Activated CD4-positive, alpha-beta T cell treated with anti-CD3 and anti-CD28 coated beads for 36 hours (primary cell): ENCODE measurements at regions not wholly inside any gene's neighbourhood (a gene's known extent, or its start where the extent isn't known, plus 50 kb on each side); places are given as distances from the start of the nearest gene placed in this dataset.
A peak's percentile ranks its signal among the peaks of the same experiment; 100 is the strongest.

Source experiments
- ATAC-seq: fragments of 200-7000 bp; cut with Tn5 transposase; one replicate; pipeline ENCODE4 v1.10.0; 2021; ENCODE audit warnings: mild to moderate bottlenecking, moderate library complexity
- CTCF ChIA-PET: fragments of 350-600 bp; sonication (Branson Sonifier 250); formaldehyde crosslinking; loops from one replicate; lab custom pipeline; 2021; ENCODE audit warnings: antibody characterized with exemption; lab: Charles Lee
- POLR2A ChIA-PET: fragments of 350-600 bp; sonication (Branson Sonifier 250); formaldehyde crosslinking; loops from one replicate; lab custom pipeline; 2021; ENCODE audit warnings: antibody characterized with exemption, inconsistent platforms; lab: Charles Lee
- DNase-seq: peaks from one replicate; pipeline ENCODE4 v3.0.0-alpha.2; 2020
- H3K27ac Mint-ChIP-seq: one replicate; pipeline ENCODE4 v1.8.0; 2021; ENCODE audit warnings: mixed read lengths
- H3K27me3 Mint-ChIP-seq: one replicate; pipeline ENCODE4 v1.8.0; 2021; ENCODE audit warnings: mixed read lengths
- H3K36me3 Mint-ChIP-seq: one replicate; pipeline ENCODE4 v1.8.0; 2021; ENCODE audit warnings: low read depth, mixed read lengths
- H3K4me1 Mint-ChIP-seq: one replicate; pipeline ENCODE4 v1.8.0; 2021; ENCODE audit warnings: mixed read lengths
- H3K4me3 Mint-ChIP-seq: one replicate; pipeline ENCODE4 v1.8.0; 2021; ENCODE audit warnings: mild to moderate bottlenecking, moderate library complexity, mixed read lengths
- H3K9me3 Mint-ChIP-seq: one replicate; pipeline ENCODE4 v1.8.0; 2021; ENCODE audit warnings: low read depth, mixed read lengths
- intact Hi-C, 2 experiments: fragments of 100-400 bp; cut with DNase I in 1 of 2; cut with micrococcal nuclease in 1 of 2; formaldehyde crosslinking; loops; one replicate each; pipeline versions ENCODE4 v1.14.2 to v1.15.1; 2022 to 2024; cut with DNase I, micrococcal nuclease

DNA sequence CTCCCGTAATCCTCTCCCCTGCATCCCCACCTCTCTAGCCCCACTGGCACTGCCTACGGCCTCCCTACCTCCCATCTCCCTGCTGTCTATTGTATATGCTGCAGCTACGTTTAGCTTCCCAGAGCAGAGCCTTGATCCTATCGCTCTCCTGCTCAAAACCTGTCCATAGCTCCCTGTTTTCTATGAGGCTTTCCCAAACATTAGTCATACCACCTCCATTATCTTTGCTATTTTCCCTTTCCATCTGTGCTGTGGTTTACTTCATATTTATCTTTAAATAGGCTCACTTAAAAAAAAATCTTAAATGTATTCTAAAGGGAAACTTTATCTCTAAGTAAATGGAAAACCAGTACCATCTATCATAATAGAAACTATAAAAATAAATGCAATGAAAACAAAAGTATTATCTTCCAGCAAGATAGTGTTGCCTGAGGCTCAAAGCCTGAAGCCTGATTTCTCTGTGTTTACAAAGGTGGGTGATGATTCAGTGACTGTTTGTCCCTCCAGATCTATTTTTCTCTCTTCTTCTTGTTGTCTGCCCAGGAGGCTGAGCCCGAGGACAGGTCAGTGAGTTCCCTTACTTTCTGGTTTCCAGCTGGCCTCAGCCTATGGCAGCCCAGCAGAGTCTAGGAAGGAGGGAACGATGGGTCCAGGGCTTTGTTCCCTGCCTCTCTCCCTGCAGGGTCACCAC is 397.1 kb upstream of the CFAP20DC start:
- Mint-ChIP-seq H3K27ac (no peak overlapping the region), H3K9me3 (peaks cover 3% of the 10 kb centered on the region), H3K36me3 (peaks cover 4% of the 10 kb centered on the region), H3K27me3 (no peaks in the 10 kb centered on the region), H3K4me1 (peaks cover 84% of the 10 kb centered on the region), H3K4me3 (no peak overlapping the region)
- ATAC-seq (no peak), DNase-seq (no peak)
- CTCF ChIA-PET = no interaction called here
- intact Hi-C loops = no loop called here
- POLR2A ChIA-PET = no interaction called here

DNA sequence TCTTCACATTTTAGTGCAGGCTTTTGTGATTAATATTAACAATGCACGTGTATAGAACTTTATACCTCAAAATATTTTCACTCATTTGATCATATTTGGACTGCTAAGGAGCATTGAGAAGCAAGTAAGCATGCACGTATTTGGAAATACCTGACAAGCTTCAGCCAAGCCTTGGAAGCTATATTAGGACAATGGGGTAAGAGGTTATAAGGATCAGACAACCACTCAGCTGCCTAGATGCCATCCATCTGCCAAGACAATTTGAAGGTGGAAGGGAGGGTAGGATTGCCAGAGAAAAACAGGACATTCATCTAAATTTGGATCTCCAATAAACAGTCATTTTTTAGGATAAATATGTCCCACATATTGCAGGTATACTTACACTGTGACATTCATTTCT is 394.9 kb upstream of the CFAP20DC start:
- ChIA-PET POLR2A (interaction anchor here (0.8 to 2.4 kb wide), 2 partner anchors 12 to 17 kb away, joined by 7 read pairs; no protein-coding TSS in a partner anchor), CTCF (interaction anchor here (0.7 to 1.6 kb wide), 7 partner anchors 8 to 469 kb away, joined by 3 to 4 read pairs (median 3); no protein-coding TSS in a partner anchor)
- no peak for ATAC-seq
- no peak for DNase-seq
- Mint-ChIP-seq H3K4me1 (peaks cover 62% of the 10 kb centered on the region), H3K27ac (peak overlapping the region; percentile 93), H3K27me3 (no peaks in the 10 kb centered on the region), H3K4me3 (no peak overlapping the region), H3K36me3 (peaks cover 4% of the 10 kb centered on the region), H3K9me3 (peaks cover 3% of the 10 kb centered on the region)
- intact Hi-C loops = loop anchor here (1.0 kb wide), 2 partner anchors 17 to 58 kb away; no protein-coding TSS in a partner anchor

DNA sequence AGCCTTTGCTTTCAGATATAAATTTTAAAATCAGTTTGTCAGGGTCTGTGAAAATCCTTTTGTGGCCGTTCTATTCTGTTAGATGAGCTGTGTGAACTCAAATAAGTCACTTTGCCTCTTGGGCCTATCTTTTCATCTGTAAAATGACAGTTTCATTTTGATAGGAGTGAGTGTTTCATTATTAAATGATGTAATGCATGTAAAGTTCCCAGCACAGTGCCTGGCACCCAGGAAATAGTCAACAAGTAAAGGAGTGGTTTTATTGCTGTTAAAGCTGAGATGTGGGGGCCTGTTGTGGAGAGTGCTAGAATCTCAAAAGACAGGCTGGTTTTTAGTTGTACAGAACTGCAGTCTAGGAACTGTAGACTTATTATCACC is 394.5 kb upstream of the CFAP20DC start:
- POLR2A ChIA-PET = interaction anchor here (0.8 to 2.4 kb wide), 2 partner anchors 13 to 17 kb away, joined by 7 read pairs; no protein-coding TSS in a partner anchor
- CTCF ChIA-PET = interaction anchor here (0.7 to 1.6 kb wide), 6 partner anchors 8 to 233 kb away, joined by 3 to 4 read pairs (median 3); no protein-coding TSS in a partner anchor
- peak overlapping the region; percentile 55 for H3K4me3 Mint-ChIP-seq
- ATAC-seq (peak; percentile 88), DNase-seq (peak; percentile 51)
- no peaks in the 10 kb centered on the region for H3K27me3 Mint-ChIP-seq
- peaks cover 3% of the 10 kb centered on the region for H3K9me3 Mint-ChIP-seq
- H3K27ac Mint-ChIP-seq = peak overlapping the region; percentile 93
- H3K36me3 Mint-ChIP-seq = peaks cover 4% of the 10 kb centered on the region
- intact Hi-C loops = loop anchor here (1.0 kb wide), 2 partner anchors 17 to 58 kb away; no protein-coding TSS in a partner anchor
- peaks cover 58% of the 10 kb centered on the region for H3K4me1 Mint-ChIP-seq

DNA sequence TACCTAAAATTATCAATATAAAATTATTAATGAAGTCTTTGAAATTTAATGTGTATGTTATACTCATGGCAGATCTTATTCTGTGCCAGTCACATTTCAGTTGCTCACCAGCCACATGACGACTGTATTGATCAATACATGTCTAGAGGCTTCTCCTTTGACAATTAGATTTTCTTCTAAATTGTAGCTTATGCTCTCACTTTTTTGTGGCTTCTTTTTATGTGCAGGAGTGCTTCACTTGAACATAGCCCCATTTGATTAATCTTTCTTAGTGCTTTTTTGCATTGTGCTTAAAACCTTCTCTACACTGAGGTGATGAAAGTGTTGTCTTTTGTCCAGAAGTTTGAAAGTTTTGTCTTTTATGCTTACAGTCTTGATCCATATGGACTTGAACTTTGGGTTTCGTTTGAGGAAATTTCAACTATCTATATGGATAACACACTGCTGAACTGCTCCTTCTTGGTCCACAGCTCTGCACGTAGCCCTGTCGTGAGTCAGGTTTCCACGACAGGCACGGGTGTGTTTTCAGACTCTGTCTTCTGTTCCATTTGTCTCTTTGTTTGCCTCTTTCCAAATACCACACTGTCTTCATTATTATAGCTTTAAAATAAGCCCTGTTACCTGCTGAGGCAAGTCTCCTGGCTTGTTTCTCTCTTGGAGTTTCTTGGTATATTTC is 393.9 kb upstream of the CFAP20DC start:
- Mint-ChIP-seq H3K9me3 (peaks cover 3% of the 10 kb centered on the region), H3K27me3 (no peaks in the 10 kb centered on the region), H3K27ac (peak overlapping the region; percentile 93), H3K4me1 (peaks cover 53% of the 10 kb centered on the region), H3K36me3 (peaks cover 4% of the 10 kb centered on the region), H3K4me3 (peak overlapping the region; percentile 55)
- intact Hi-C loops = loop anchor here (1.0 kb wide), 2 partner anchors 16 to 57 kb away; no protein-coding TSS in a partner anchor
- POLR2A ChIA-PET = interaction anchor here (0.8 to 2.4 kb wide), 2 partner anchors 13 to 16 kb away, joined by 7 read pairs; no protein-coding TSS in a partner anchor
- peak; percentile 74 for ATAC-seq
- peak; percentile 55 for DNase-seq
- CTCF ChIA-PET = interaction anchor here (0.7 to 1.6 kb wide), 9 partner anchors 9 to 232 kb away, joined by 3 to 5 read pairs (median 3); no protein-coding TSS in a partner anchor

DNA sequence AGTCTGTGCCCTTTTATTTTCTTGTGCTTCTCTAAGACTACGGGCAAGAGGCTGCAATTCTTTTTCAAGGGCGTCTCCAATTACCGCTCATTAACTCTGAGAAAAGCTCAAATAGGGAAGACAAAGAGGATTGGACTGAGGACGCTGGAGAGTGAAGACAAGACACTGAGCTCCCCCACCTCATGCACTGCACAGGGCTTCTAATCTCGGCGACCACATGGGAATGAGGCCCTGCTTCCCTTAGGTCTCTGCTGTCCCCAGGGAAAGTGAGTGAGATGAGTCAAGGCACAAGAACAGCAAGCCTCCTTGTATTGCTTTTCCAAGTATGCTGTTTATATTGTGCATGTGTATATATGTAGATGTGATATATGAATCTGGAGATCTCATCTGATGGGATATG is 392.2 kb upstream of the CFAP20DC start:
- ChIA-PET CTCF (interaction anchor here (0.8 kb wide), 1 partner anchor 11 kb away, joined by 3 read pairs; no protein-coding TSS in a partner anchor), POLR2A (no interaction called here)
- intact Hi-C loops = no loop called here
- ATAC-seq = no peak
- Mint-ChIP-seq H3K27me3 (no peaks in the 10 kb centered on the region), H3K36me3 (no peaks in the 10 kb centered on the region), H3K27ac (no peak overlapping the region), H3K4me3 (no peak overlapping the region), H3K9me3 (no peaks in the 10 kb centered on the region), H3K4me1 (peaks cover 43% of the 10 kb centered on the region)
- DNase-seq = no peak

DNA sequence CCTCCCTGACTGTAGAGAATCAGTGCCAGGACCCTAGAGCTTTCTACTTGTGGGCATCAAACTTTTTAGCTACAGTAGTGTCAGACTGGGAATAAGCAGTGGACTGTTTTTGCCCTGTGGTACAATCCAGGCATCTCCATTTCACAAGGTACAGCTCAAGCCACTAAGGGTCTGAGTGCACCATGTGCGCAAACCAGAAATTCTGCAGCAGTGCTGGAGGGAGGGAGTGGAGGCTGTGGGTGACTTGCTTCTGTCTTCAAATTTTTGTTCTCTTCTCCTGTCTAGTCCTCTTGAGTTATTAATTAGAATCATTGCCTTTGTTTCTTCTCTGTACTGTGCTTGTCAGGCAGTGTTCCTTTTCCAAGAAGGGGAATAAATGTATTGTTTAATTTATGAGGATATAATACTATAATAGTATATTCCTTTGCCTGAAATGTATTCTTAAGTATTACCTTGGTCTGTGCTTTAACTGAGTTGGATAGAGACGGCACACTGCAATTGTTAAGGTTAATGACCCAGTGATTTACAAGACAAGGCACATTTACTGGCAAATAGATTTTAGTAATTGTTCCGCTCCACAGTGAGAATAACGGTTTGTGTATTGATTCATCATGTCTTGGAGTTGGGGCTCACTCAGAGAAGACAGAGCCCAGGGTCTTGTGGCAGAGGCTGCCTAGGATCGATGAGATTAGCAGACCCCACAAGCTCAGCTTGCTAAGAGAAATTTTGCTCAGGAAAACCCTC is 390.6 kb upstream of the CFAP20DC start:
- ChIA-PET CTCF (interaction anchor here (1.1 kb wide), 1 partner anchor 12 kb away, joined by 3 read pairs; no protein-coding TSS in a partner anchor), POLR2A (no interaction called here)
- Mint-ChIP-seq H3K27me3 (no peaks in the 10 kb centered on the region), H3K4me1 (peaks cover 37% of the 10 kb centered on the region), H3K4me3 (no peak overlapping the region), H3K36me3 (no peaks in the 10 kb centered on the region), H3K27ac (no peak overlapping the region), H3K9me3 (no peaks in the 10 kb centered on the region)
- ATAC-seq (no peak), DNase-seq (no peak)
- intact Hi-C loops = no loop called here

DNA sequence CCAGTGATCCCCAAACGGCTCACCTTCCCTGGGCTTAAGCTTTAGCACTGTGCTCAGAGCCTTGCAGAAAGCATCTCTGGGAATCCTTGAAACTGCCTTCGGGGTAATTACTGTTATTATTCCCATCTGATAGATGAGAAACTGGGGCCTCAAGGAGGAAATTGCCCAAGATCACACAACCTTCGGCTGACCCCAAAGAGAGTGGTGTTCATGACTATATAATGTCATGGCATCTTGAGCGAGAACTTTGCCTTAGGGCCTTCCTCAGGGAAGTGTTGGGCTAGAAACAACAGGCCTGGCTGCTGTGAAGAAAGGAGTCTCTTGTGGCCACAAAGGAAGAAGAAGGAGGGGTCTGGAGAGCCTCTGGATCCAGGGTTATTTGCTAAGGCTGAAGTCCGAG is 388.7 kb upstream of the CFAP20DC start:
- POLR2A ChIA-PET = no interaction called here
- ATAC-seq = no peak
- no peak overlapping the region for H3K27ac Mint-ChIP-seq
- CTCF ChIA-PET = no interaction called here
- no peaks in the 10 kb centered on the region for H3K27me3 Mint-ChIP-seq
- H3K36me3 Mint-ChIP-seq = peaks cover 2% of the 10 kb centered on the region
- peaks cover 18% of the 10 kb centered on the region for H3K4me1 Mint-ChIP-seq
- intact Hi-C loops = no loop called here
- H3K9me3 Mint-ChIP-seq = peaks cover 10% of the 10 kb centered on the region
- DNase-seq = no peak
- no peak overlapping the region for H3K4me3 Mint-ChIP-seq

DNA sequence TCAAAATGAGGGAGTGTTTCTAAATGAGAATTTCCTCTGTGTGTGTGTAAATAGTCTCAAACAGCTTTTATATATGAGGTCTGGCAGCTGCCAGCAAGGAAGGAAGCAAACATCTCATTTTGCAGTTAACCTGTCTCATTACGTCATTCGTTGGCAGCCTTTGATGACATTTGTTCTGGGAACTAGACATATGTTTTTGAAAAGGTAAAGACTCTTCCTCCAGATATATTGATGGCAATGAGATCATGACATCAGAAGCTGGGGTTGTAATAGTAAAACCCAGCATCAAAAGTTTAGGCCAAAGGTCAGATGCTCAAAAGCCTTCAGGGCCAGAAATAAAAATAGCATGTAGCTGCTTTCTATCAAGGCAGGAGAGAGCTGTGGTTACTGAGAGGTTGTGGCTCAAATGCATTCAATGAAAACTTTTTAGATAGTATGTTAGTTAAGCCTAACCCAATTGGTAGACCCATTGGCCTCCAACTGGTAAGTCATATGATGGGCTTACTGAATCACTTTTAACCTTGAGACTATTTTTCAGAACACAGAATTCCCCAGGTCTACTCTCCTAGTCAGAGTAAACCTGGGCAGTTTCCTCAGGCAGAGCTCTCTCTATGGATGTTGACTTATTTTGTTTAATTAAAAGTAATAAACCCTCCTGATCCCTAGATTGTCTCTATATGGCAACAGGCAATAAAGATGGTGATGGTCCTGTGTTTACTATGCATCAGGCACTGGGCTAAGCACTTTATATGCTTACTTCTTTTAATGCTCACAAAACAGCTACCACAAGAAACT is 386.5 kb upstream of the CFAP20DC start:
- DNase-seq (no peak), ATAC-seq (peak; percentile 19)
- Mint-ChIP-seq H3K36me3 (peaks cover 2% of the 10 kb centered on the region), H3K4me1 (peaks cover 13% of the 10 kb centered on the region), H3K27me3 (no peaks in the 10 kb centered on the region), H3K9me3 (peaks cover 13% of the 10 kb centered on the region), H3K4me3 (no peak overlapping the region), H3K27ac (no peak overlapping the region)
- POLR2A ChIA-PET = interaction anchor here (0.6 kb wide), 1 partner anchor 75 kb away, joined by 3 read pairs; no protein-coding TSS in a partner anchor
- CTCF ChIA-PET = interaction anchor here (1.3 kb wide), 1 partner anchor 13 kb away, joined by 3 read pairs; no protein-coding TSS in a partner anchor
- intact Hi-C loops = no loop called here

DNA sequence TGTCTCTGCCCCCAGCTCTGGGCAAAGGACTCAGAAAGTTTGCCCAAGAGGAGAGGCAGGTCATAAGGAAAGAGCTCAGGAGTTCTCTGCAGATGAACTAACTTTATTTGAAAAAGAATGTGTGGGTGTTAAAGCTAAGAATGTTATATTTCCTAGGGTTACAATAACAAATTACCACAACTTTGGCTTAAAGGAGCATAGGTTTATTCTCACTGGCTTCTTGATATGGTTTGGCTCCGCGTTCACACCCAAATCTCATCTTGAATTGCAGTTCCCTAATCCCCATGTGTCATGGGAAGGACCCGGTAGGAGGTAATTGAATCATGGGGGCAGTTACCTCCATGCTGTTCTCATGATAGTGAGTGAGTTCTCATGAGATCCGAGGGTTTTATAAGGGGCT is 383.7 kb upstream of the CFAP20DC start:
- no peak for ATAC-seq
- H3K36me3 Mint-ChIP-seq = peaks cover 2% of the 10 kb centered on the region
- H3K27ac Mint-ChIP-seq = no peak overlapping the region
- ChIA-PET CTCF (interaction anchor here (0.9 kb wide), 1 partner anchor 11 kb away, joined by 3 read pairs; no protein-coding TSS in a partner anchor), POLR2A (no interaction called here)
- H3K27me3 Mint-ChIP-seq = peaks cover 2% of the 10 kb centered on the region
- peaks cover 13% of the 10 kb centered on the region for H3K9me3 Mint-ChIP-seq
- peaks cover 15% of the 10 kb centered on the region for H3K4me1 Mint-ChIP-seq
- intact Hi-C loops = no loop called here
- H3K4me3 Mint-ChIP-seq = no peak overlapping the region
- DNase-seq = no peak

DNA sequence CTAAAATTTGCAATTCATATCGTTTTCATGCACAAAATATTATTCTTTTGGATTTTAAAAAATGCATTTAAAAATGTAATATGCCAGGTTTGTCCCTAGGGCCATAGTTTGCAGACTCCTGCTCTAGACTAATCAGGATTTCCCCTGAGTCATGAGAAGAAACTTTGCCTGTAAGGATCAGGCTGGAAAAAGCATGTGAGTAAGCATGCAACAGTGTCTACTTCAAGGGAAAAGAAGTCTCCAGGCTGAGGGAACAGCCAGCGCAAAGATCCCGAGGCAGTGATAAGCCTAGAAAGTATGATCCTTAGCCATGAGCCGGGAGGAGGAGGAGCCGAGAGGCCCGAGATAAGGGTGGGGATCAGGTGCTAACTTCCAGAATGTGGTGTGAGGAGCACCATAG is 382.8 kb upstream of the CFAP20DC start:
- Mint-ChIP-seq H3K27ac (no peak overlapping the region), H3K9me3 (peaks cover 13% of the 10 kb centered on the region), H3K27me3 (peaks cover 4% of the 10 kb centered on the region), H3K4me3 (no peak overlapping the region), H3K4me1 (peaks cover 22% of the 10 kb centered on the region), H3K36me3 (peaks cover 2% of the 10 kb centered on the region)
- no peak for ATAC-seq
- intact Hi-C loops = no loop called here
- ChIA-PET CTCF (interaction anchor here (0.9 kb wide), 1 partner anchor 11 kb away, joined by 3 read pairs; no protein-coding TSS in a partner anchor), POLR2A (no interaction called here)
- no peak for DNase-seq
